GM12874 (cell line): ENCODE measurements at regions not wholly inside any gene's neighbourhood (a gene's known extent, or its start where the extent isn't known, plus 50 kb on each side); places are given as distances from the start of the nearest gene placed in this dataset.

ENCODE experiments used
- CTCF ChIP-seq: IDR thresholded peaks from 2 replicates; pipeline ENCODE4 v1.5.1; 2011; ENCODE audit warnings: low read depth, mild to moderate bottlenecking, control low read depth, low read length, moderate library complexity; ENCODE audit not compliant: insufficient read depth

GRCh38 chr5:119808474-119808873, 179.1 kb downstream of the FAM170A start:
- TF ChIP-seq CTCF: no peak

- TF ChIP-seq CTCF: no peak
Measured at GRCh38 chr5:119810217-119810616, 180.9 kb downstream of the FAM170A start.

- no peak for TF ChIP-seq CTCF
Measured at GRCh38 chr5:119811458-119811857, 182.1 kb downstream of the FAM170A start.

- TF ChIP-seq CTCF: no peak
Measured at GRCh38 chr5:119814655-119815054, 185.3 kb downstream of the FAM170A start.

GRCh38 chr5:119816055-119816454, 186.7 kb downstream of the FAM170A start:
- no peak for TF ChIP-seq CTCF

- no peak for TF ChIP-seq CTCF
Measured at GRCh38 chr5:119820016-119820415, 190.7 kb downstream of the FAM170A start.

- no peak for TF ChIP-seq CTCF
Measured at GRCh38 chr5:119820608-119821007, 191.2 kb downstream of the FAM170A start.

GRCh38 chr5:119828541-119828940, 199.2 kb downstream of the FAM170A start:
- TF ChIP-seq CTCF: no peak
